GM12878 (cell line): ENCODE measurements at regions not wholly inside any gene's neighbourhood (a gene's known extent, or its start where the extent isn't known, plus 50 kb on each side); places are given as distances from the start of the nearest gene placed in this dataset.

Experiments
- ATAC-seq: fragments of 200-7000 bp; cut with Tn5 transposase; 3 replicates; pipeline ENCODE4 v1.9.1; 2020; ENCODE audit warnings: mild to moderate bottlenecking, moderate library complexity
- BruUV-seq: library from RNA; stranded (reverse); fragments of 400-500 nt; replicated peaks from 2 replicates; lab custom pipeline; 2021; lab: Mats Ljungman, UMichigan
- CTCF ChIA-PET: fragments of 300-600 bp; sonication (Branson Sonifier 250); formaldehyde crosslinking; extraction: SDS; loops from one replicate; lab custom pipeline; 2021; ENCODE audit warnings: inconsistent platforms; lab: Yijun Ruan, JAX
- POLR2A ChIA-PET: fragments of 350-600 bp; formaldehyde crosslinking; extraction: SDS; loops from one replicate; lab custom pipeline; 2021; ENCODE audit warnings: inconsistent platforms; lab: Charles Lee
- RAD21 ChIA-PET: fragments of 300-600 bp; sonication (Branson Sonifier 250); formaldehyde crosslinking; loops from one replicate; lab custom pipeline; 2023; ENCODE audit warnings: antibody characterized with exemption; ENCODE audit not compliant: unreplicated experiment; lab: Charles Lee
- SMC1A ChIA-PET: fragments of 300-600 bp; sonication (Branson Sonifier 250); formaldehyde crosslinking; loops from one replicate; lab custom pipeline; 2023; ENCODE audit not compliant: unreplicated experiment, uncharacterized antibody; lab: Charles Lee
- DNase-seq: peaks from one replicate; pipeline ENCODE4 v3.0.0-alpha.2; 2011; ENCODE audit warnings: low read depth, low spot score
- FAIRE-seq: peaks from 3 replicates; lab custom pipeline; 2011; peaks lifted over from hg19 to GRCh38; lab: Jason Lieb, UNC
- H2AFZ ChIP-seq: 2 replicates; pipeline ENCODE4 v1.6.0; 2011; ENCODE audit warnings: low read depth, low read length, control low read depth; ENCODE audit not compliant: control insufficient read depth
- H3K27ac ChIP-seq: 2 replicates; pipeline ENCODE4 v1.5.1; 2011; ENCODE audit warnings: control low read depth; ENCODE audit not compliant: control insufficient read depth, insufficient read depth
- H3K27me3 ChIP-seq, 2 experiments: replicated peaks in 1 of 2; 2 replicates each; pipeline versions ENCODE4 v1.6.0 to v1.6.1; 2011; ENCODE audit warnings: low read length in 1 of 2; ENCODE audit not compliant: control insufficient read depth in 2 of 2, insufficient read depth in 2 of 2
- H3K36me3 ChIP-seq, 2 experiments: 2 replicates each; pipeline ENCODE4 v1.5.1; 2011; ENCODE audit warnings: low read length in 1 of 2; ENCODE audit not compliant: control insufficient read depth in 2 of 2, insufficient read depth in 2 of 2
- H3K4me1 ChIP-seq: 2 replicates; pipeline ENCODE4 v1.6.1; 2011; ENCODE audit warnings: mild to moderate bottlenecking, low read length, moderate library complexity, mixed read lengths; ENCODE audit not compliant: control insufficient read depth, insufficient read depth
- H3K4me2 ChIP-seq: 2 replicates; pipeline ENCODE4 v1.6.0; 2011; ENCODE audit warnings: control low read depth; ENCODE audit not compliant: control insufficient read depth, insufficient read depth
- H3K4me3 ChIP-seq: fragments of 200-600 bp; sonication (generic); 2 replicates; pipeline ENCODE4 v1.5.1; 2016
- H3K79me2 ChIP-seq: 2 replicates; pipeline ENCODE4 v1.6.0; 2011; ENCODE audit warnings: low read length; ENCODE audit not compliant: control insufficient read depth, insufficient read depth
- H3K9ac ChIP-seq: 2 replicates; pipeline ENCODE4 v1.8.0; 2011; ENCODE audit warnings: low read length, control low read depth, mixed read lengths; ENCODE audit not compliant: control insufficient read depth, insufficient read depth
- H3K9me3 ChIP-seq: replicated peaks from 3 replicates; pipeline ENCODE4 v1.5.1; 2011; ENCODE audit warnings: mild to moderate bottlenecking, low read length; ENCODE audit not compliant: control insufficient read depth, insufficient read depth
- H4K20me1 ChIP-seq: 2 replicates; pipeline ENCODE4 v1.6.0; 2011; ENCODE audit not compliant: control insufficient read depth, insufficient read depth
- NFXL1 ChIP-seq: fragments of 450-650 bp; IDR thresholded peaks from 2 replicates; pipeline ENCODE4 v1.6.1; 2017; ENCODE audit warnings: antibody characterized with exemption, mild to moderate bottlenecking, borderline replicate concordance
- RAD21 ChIP-seq: IDR thresholded peaks from 2 replicates; pipeline ENCODE4 v1.6.1; 2011; ENCODE audit warnings: mild to moderate bottlenecking, low read depth, low read length, moderate library complexity; ENCODE audit not compliant: insufficient read depth
- SMAD1 ChIP-seq: fragments of 450-650 bp; IDR thresholded peaks from 2 replicates; pipeline ENCODE4 v1.6.1; 2018; ENCODE audit warnings: mild to moderate bottlenecking, low read depth; ENCODE audit not compliant: partially characterized antibody
- SMAD5 ChIP-seq: IDR thresholded peaks from 2 replicates; pipeline ENCODE4 v1.6.1; 2016; ENCODE audit warnings: antibody characterized with exemption, low read depth
- ZBTB40 ChIP-seq: fragments of 450-650 bp; IDR thresholded peaks from 2 replicates; pipeline ENCODE4 v1.6.1; 2016; ENCODE audit warnings: mild to moderate bottlenecking, moderate library complexity, borderline replicate concordance
- WGBS: methylation state at CpG from one replicate; pipeline ENCODE4 v1.1.6; 2016; ENCODE audit warnings: low lambda C conversion rate; ENCODE audit not compliant: insufficient replicate concordance, insufficient coverage; ENCODE audit errors: missing lambda C conversion rate; 5-methylcytosine and 5-hydroxymethylcytosine counted together
- in situ Hi-C: fragments of 300-500 bp; cut with MboI; formaldehyde crosslinking; loops from 9 replicates; pipeline ENCODE4 v1.14.3; 2018; ENCODE audit warnings: mixed read lengths
- intact Hi-C: fragments of 100-400 bp; cut with micrococcal nuclease; formaldehyde crosslinking; loops from one replicate; pipeline ENCODE4 v1.14.2; 2022; ENCODE audit not compliant: unreplicated experiment

GRCh38 chr1:99490031-99490430, 155.9 kb upstream of the PALMD start:
- no peak overlapping the region for H3K9ac ChIP-seq
- ChIA-PET SMC1A (no interaction called here), CTCF (no interaction called here), POLR2A (no interaction called here), RAD21 (no interaction called here)
- FAIRE-seq (no peak), DNase-seq (no peak), ATAC-seq (no peak)
- WGBS: 5% methylated on average over 2 of the region's 2 CpGs
- H3K4me1 ChIP-seq: no peaks in the 10 kb centered on the region
- H3K27me3 ChIP-seq: peaks cover 0 to 2% of the 10 kb centered on the region in 2 experiments; a peak in 1 of 4 replicates
- intact Hi-C loops (no loop called here), in situ Hi-C loops (loop anchor here (25.0 kb wide), 1 partner anchor 703 kb away; no protein-coding TSS in a partner anchor)
- no peak overlapping the region for H3K27ac ChIP-seq
- no peaks in the 10 kb centered on the region for H3K9me3 ChIP-seq
- H3K79me2 ChIP-seq: no peaks in the 10 kb centered on the region
- BruUV-seq: no TSS peak
- H3K4me2 ChIP-seq: no peak overlapping the region
- H4K20me1 ChIP-seq: no peaks in the 10 kb centered on the region; the same call in 1 of the 2 replicates
- no peak for TF ChIP-seq NFXL1
- TF ChIP-seq SMAD5: no peak
- no peak for TF ChIP-seq RAD21
- no peak for TF ChIP-seq ZBTB40
- TF ChIP-seq SMAD1: no peak
- no peaks in the 10 kb centered on the region for H3K36me3 ChIP-seq
- no peak overlapping the region for H2AFZ ChIP-seq
- no peak overlapping the region for H3K4me3 ChIP-seq
